OCI-LY7 (cell line): ENCODE measurements at regions not wholly inside any gene's neighbourhood (a gene's known extent, or its start where the extent isn't known, plus 50 kb on each side); places are given as distances from the start of the nearest gene placed in this dataset.

Source experiments
- BruUV-seq: library from RNA; stranded (reverse); fragments of 400-500 nt; replicated peaks from 2 replicates; lab custom pipeline; 2021; lab: Mats Ljungman, UMichigan
- CTCF ChIA-PET: fragments of 300-600 bp; sonication (Branson Sonifier 250); formaldehyde crosslinking; loops from one replicate; lab custom pipeline; 2022; ENCODE audit warnings: antibody characterized with exemption; ENCODE audit not compliant: unreplicated experiment; lab: Charles Lee
- POLR2A ChIA-PET: fragments of 300-600 bp; sonication (Branson Sonifier 250); formaldehyde crosslinking; loops from one replicate; lab custom pipeline; 2022; ENCODE audit warnings: antibody characterized with exemption; lab: Charles Lee
- DNase-seq: peaks from one replicate; pipeline ENCODE4 v3.0.0-alpha.2; 2015; ENCODE audit warnings: low spot score
- H2AFZ ChIP-seq: fragments of 200-600 bp; sonication (generic), shearing (Covaris generic); 2 replicates; pipeline ENCODE4 v1.6.1; 2014; ENCODE audit warnings: mild to moderate bottlenecking, antibody characterized with exemption, low read length, moderate library complexity
- H3K27ac ChIP-seq: fragments of 200-600 bp; sonication (generic); 2 replicates; pipeline ENCODE4 v1.5.1; 2014; ENCODE audit warnings: mixed run types, low read depth, mild to moderate bottlenecking, moderate library complexity, low read length, inconsistent platforms; ENCODE audit not compliant: poor library complexity, severe bottlenecking
- H3K36me3 ChIP-seq: fragments of 200-600 bp; sonication (generic); 2 replicates; pipeline ENCODE4 v1.6.1; 2014; ENCODE audit warnings: mild to moderate bottlenecking, antibody characterized with exemption, low read length, moderate library complexity, mixed read lengths; ENCODE audit not compliant: insufficient read depth
- H3K4me1 ChIP-seq: fragments of 200-600 bp; sonication (generic); 2 replicates; pipeline ENCODE4 v1.5.1; 2014; ENCODE audit warnings: mild to moderate bottlenecking, low read length; ENCODE audit not compliant: insufficient read depth, poor library complexity, severe bottlenecking
- H3K4me2 ChIP-seq: fragments of 200-600 bp; sonication (generic); 2 replicates; pipeline ENCODE4 v1.6.1; 2014; ENCODE audit warnings: mild to moderate bottlenecking, low read length
- H3K4me3 ChIP-seq: fragments of 200-600 bp; sonication (generic); 2 replicates; pipeline ENCODE4 v1.5.1; 2014; ENCODE audit warnings: mild to moderate bottlenecking, low read depth, low read length; ENCODE audit not compliant: poor library complexity, severe bottlenecking
- H3K79me2 ChIP-seq: fragments of 200-600 bp; sonication (generic); 2 replicates; pipeline ENCODE4 v1.6.1; 2016; ENCODE audit warnings: low read depth, mild to moderate bottlenecking, low read length, moderate library complexity, mixed read lengths; ENCODE audit not compliant: insufficient read depth
- H3K9me2 ChIP-seq: fragments of 200-600 bp; sonication (generic); 2 replicates; pipeline ENCODE4 v1.6.1; 2016; ENCODE audit warnings: mild to moderate bottlenecking, low read length, mixed read lengths; ENCODE audit not compliant: insufficient read depth
- H3K9me3 ChIP-seq: fragments of 200-600 bp; sonication (generic); 2 replicates; pipeline ENCODE4 v1.6.1; 2014; ENCODE audit warnings: mild to moderate bottlenecking, mixed run types, low read length, mixed read lengths
- H4K20me1 ChIP-seq: fragments of 200-600 bp; sonication (generic); 2 replicates; pipeline ENCODE4 v1.6.1; 2014; ENCODE audit warnings: mild to moderate bottlenecking, antibody characterized with exemption, low read length, moderate library complexity, mixed read lengths; ENCODE audit not compliant: insufficient read depth
- CTCF ChIP-seq: fragments of 200-600 bp; sonication (generic); conservative IDR thresholded peaks from 2 replicates; pipeline ENCODE4 v1.5.1; 2014; ENCODE audit warnings: mild to moderate bottlenecking, antibody characterized with exemption, low read length, moderate library complexity, mixed read lengths
- EZH2phosphoT487 ChIP-seq: fragments of 200-600 bp; sonication (generic); IDR thresholded peaks from 2 replicates; pipeline ENCODE4 v1.6.1; 2018; ENCODE audit warnings: low read depth, borderline replicate concordance, mild to moderate bottlenecking, mixed run types, antibody characterized with exemption, low read length, moderate library complexity, mixed read lengths
- intact Hi-C: fragments of 100-400 bp; cut with micrococcal nuclease; formaldehyde crosslinking; loops from one replicate; pipeline ENCODE4 v1.10.0; 2022; ENCODE audit not compliant: unreplicated experiment

- Histone ChIP-seq H3K79me2 (no peaks in the 10 kb centered on the region), H4K20me1 (no peaks in the 10 kb centered on the region), H3K36me3 (no peaks in the 10 kb centered on the region), H3K9me3 (no peaks in the 10 kb centered on the region), H3K4me1 (no peaks in the 10 kb centered on the region), H3K9me2 (no peaks in the 10 kb centered on the region), H3K27ac (no peak overlapping the region), H3K4me3 (no peak overlapping the region), H3K4me2 (no peak overlapping the region), H2AFZ (no peak overlapping the region)
- intact Hi-C loops: no loop called here
- no TSS peak for BruUV-seq
- TF ChIP-seq CTCF: no peak
- no peak for TF ChIP-seq EZH2phosphoT487
- no peak for DNase-seq
- ChIA-PET CTCF (no interaction called here), POLR2A (interaction anchor here (1.0 kb wide), 1 partner anchor 11 kb away, joined by 3 read pairs; no protein-coding TSS in a partner anchor)
Observed at GRCh38 chr11:92846491-92847125, 122.8 kb upstream of the MTNR1B start.

GRCh38 chr11:92848578-92848977 lies 120.9 kb upstream of the MTNR1B start:
- no peak overlapping the region for H3K4me2 ChIP-seq
- H2AFZ ChIP-seq: no peak overlapping the region
- no peaks in the 10 kb centered on the region for H3K4me1 ChIP-seq
- no TSS peak for BruUV-seq
- ChIA-PET CTCF (no interaction called here), POLR2A (no interaction called here)
- no peaks in the 10 kb centered on the region for H4K20me1 ChIP-seq
- no peaks in the 10 kb centered on the region for H3K9me3 ChIP-seq
- no peaks in the 10 kb centered on the region for H3K79me2 ChIP-seq
- DNase-seq: no peak
- no peak overlapping the region for H3K4me3 ChIP-seq
- TF ChIP-seq EZH2phosphoT487: no peak
- no peak for TF ChIP-seq CTCF
- H3K9me2 ChIP-seq: no peaks in the 10 kb centered on the region
- no peaks in the 10 kb centered on the region for H3K36me3 ChIP-seq
- intact Hi-C loops: no loop called here
- H3K27ac ChIP-seq: no peak overlapping the region

- Histone ChIP-seq H3K36me3 (no peaks in the 10 kb centered on the region), H3K27ac (no peak overlapping the region), H3K4me3 (no peak overlapping the region), H3K9me2 (no peaks in the 10 kb centered on the region), H2AFZ (no peak overlapping the region), H3K79me2 (no peaks in the 10 kb centered on the region), H3K9me3 (no peaks in the 10 kb centered on the region), H3K4me2 (no peak overlapping the region), H4K20me1 (no peaks in the 10 kb centered on the region), H3K4me1 (no peaks in the 10 kb centered on the region)
- CTCF ChIA-PET: no interaction called here
- intact Hi-C loops: no loop called here
- TF ChIP-seq EZH2phosphoT487: no peak
- no peak for TF ChIP-seq CTCF
- POLR2A ChIA-PET: no interaction called here
- BruUV-seq: no TSS peak
- DNase-seq: no peak
Observed at GRCh38 chr11:92850296-92850826, 119.1 kb upstream of the MTNR1B start.
